Tongue (tissue), 1 donor: ENCODE measurements at regions not wholly inside any gene's neighbourhood (a gene's known extent, or its start where the extent isn't known, plus 50 kb on each side); places are given as distances from the start of the nearest gene placed in this dataset.

Source experiments
- DNase-seq: peaks from one replicate; pipeline ENCODE4 v3.0.0-alpha.2; 2015

DNA sequence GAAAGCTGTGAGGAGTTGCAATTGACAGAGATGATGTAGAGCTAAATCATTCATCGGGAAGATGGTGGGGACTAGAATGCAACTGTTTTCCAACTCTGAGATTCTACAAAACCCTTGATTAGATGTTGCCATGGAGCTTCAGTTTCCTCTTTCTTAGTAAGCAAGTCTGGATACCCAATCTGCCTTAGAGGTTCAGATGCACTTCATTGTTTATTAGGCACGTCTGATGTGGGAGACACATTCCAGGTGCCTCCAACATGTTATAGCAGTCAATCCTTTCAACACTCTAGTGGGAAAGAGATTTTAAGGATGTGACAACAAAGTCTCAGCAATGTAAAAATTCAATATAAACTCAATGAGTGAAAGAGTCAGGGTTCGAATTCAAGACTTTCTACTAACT is 291.3 kb upstream of the PHYHIPL start:
- DNase-seq: peak; percentile 53

DNA sequence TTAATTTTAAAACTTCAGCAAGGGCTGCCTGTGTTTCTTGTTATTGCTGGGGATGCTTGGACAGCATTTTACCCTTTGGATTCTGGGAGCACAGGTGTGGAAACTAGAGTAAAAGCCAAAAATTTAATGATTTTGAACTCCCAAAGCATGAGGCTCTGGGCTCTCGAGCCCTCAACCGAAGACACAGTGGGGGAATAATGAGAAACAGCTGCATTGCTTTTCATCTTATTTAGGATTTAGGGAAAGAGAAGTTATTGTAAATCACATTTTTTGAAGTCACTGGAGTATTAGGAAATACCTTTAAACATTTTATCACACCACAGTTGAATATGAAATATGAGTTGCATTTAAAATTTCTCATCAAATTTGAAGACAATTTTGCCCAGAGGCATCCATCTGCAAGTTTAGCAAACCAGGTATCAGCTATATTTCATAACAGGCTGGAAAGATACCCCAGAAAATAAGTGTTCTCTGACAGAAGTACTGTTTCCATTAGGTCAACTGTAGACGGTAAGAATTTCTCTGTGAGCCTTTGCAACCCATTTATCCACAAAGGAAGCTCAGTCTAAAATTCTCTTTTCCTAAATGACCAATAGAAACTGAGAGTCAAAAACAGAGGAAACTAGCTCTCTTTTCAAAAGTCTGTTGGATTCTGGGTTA is 290.6 kb upstream of the PHYHIPL start:
- peak; percentile 84 for DNase-seq

DNA sequence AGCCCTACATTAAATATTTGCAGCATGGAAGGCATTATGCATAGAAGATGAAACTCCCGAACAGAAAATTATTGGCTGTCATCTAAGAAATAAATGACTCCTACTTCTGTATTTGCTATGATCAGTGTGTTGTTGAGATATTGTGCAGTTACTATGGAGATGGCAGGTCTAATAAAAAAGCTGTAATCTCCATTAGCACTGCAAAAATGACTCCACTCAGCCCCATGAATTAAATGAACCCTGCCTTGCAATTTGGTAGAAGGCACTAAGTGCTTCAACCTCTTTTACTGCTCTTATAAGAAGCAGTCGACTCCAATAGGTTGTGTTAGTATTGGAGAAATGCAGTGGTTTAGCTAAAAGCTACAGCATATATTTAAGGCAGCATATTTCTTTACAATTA is 290.0 kb upstream of the PHYHIPL start:
- peak; percentile 24 for DNase-seq

- no peak for DNase-seq
Measured at GRCh38 chr10:58887474-58887873, 289.0 kb upstream of the PHYHIPL start.

GRCh38 chr10:58888957-58889356 is 287.5 kb upstream of the PHYHIPL start:
- DNase-seq: no peak

GRCh38 chr10:58892031-58892531 is 284.4 kb upstream of the PHYHIPL start:
- DNase-seq: peak; percentile 61

- peak; percentile 35 for DNase-seq
Measured at GRCh38 chr10:58894929-58895328, 281.5 kb upstream of the PHYHIPL start.

GRCh38 chr10:58896229-58896628 is 280.2 kb upstream of the PHYHIPL start:
- no peak for DNase-seq

GRCh38 chr10:58897236-58897635 is 279.2 kb upstream of the PHYHIPL start:
- DNase-seq: no peak

GRCh38 chr10:58897708-58898107 is 278.7 kb upstream of the PHYHIPL start:
- DNase-seq: no peak

DNA sequence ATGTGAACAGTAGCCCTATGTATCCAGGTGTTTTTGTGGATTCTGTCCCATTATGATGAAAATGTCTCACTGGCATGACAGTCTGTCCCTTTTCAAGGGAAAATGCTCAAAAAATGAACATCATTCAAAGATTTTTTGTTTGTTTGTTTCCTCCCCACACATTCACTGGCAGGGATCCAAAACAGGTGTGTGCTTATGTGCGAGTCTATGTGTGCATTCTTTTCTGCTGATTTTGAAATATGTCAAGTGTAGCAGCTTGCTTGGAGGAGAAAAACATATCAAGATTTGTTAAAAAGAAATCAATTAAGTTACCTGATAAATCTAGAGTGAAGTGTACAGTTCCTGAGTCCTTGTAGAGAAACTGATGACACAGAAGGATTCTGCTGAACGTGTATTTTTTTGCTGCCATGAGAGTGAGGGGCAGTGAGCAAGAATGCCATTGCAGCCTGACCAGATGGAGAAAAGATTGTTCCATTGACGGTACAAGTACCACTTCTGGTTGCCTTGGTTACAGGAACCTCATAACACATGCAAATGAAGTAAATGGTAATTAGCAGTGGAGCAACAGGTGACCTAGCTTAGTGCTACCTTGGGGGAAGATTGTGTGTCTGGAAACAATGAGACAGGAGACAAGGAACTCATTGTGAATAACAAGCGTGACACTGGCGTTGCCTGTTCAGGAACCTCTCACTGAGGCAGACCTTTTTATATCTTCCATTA is 277.4 kb upstream of the PHYHIPL start:
- peak; percentile 26 for DNase-seq

DNA sequence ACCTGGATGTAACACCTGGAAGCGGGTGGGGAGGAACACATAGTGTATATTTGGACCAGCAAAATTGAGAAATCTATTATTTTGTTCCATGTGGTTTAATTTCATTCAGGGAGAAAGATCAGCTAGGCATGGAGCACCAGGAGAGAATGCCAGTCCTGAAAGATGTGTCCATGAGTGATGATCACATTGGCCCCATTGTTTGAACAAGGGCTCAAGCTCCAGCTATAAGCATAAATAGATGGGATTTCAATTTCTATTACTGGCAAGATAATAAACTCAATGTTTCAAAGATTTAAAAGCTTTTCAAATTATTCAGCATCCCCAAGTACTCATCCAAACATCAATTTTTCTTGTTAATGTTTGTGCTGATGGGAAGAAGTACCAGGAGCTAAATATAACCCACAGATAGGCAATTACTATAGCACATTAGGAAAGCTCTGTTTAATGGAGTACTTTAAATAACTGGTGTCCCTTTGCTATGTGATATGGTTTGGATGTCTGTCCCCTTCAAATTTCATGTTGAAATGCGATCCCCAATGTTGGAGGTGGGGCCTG is 275.3 kb upstream of the PHYHIPL start:
- no peak for DNase-seq

DNA sequence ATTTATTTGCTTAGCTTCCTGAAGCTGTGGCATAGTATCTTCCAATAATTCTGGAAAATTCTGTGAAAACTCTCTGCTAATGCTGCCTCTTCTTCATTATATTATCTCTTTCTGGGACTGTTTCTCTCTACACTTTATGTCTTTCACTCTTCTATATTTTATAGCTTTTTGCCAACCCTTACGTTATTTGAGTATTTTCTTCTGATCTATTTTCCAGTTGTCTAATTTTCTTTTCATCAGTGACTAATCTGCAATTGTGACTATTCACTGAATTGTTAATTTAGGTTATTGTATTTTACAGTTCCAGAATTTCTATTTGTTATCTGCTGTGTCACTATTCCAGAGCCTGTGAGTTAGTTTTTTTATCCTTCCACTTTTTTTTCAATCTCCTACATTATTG is 273.4 kb upstream of the PHYHIPL start:
- no peak for DNase-seq

DNA sequence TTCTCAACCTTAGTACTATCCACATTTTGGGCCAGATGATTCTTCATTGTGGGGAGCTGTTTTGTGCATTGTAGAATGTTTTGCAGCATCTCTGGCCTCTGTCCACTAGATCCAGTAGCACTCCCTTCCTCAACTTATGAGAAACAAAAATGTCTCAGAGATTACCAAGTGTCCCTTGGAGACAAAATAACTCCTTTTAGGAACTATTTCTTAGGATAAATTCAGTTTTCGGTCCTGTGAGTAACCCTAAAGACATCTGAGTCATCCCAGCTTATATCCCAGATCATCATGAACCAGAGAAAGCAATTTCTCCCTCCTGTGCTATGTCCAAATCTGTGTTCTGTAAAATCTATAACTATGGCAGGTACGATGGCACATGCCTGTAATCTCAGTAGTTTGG is 266.6 kb upstream of the PHYHIPL start:
- no peak for DNase-seq

DNA sequence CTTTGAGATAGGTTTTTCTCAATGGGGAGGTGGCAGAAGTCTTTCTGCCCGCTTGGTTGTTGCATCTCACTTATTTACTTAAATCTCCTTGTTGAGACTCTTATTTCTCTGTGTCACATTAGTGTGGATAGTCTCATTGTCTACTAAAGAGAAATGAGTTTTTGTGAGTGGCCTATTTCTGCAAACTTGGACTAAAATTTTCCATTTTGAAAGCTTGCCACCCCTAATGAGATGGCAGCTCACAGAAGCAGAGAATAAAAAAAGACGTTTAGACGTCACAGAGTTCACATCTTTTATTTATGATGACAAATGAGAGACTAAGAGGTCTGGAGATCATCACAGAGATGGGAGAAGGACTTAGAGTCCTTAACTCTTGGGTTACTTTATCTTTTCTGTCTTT is 262.7 kb upstream of the PHYHIPL start:
- DNase-seq: no peak

DNA sequence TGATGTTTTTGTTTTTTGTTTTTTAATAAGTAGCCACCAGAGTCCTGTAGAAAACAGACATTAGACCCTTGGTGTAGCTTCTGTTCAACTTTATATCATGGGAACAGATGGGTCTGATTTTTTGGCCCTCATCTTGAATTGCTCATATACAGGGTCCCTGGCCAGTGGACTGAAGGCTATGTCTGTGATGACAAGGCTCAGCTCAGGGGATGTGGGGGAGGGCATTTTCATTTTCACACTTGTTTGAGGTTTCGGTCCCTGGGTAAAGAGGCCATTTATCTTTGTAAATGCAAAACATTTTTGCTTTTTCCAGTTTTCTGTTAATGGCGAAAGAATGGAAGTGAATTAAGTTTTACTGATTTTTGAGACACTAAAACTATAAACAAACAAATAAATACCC is 257.6 kb upstream of the PHYHIPL start:
- DNase-seq: no peak

DNA sequence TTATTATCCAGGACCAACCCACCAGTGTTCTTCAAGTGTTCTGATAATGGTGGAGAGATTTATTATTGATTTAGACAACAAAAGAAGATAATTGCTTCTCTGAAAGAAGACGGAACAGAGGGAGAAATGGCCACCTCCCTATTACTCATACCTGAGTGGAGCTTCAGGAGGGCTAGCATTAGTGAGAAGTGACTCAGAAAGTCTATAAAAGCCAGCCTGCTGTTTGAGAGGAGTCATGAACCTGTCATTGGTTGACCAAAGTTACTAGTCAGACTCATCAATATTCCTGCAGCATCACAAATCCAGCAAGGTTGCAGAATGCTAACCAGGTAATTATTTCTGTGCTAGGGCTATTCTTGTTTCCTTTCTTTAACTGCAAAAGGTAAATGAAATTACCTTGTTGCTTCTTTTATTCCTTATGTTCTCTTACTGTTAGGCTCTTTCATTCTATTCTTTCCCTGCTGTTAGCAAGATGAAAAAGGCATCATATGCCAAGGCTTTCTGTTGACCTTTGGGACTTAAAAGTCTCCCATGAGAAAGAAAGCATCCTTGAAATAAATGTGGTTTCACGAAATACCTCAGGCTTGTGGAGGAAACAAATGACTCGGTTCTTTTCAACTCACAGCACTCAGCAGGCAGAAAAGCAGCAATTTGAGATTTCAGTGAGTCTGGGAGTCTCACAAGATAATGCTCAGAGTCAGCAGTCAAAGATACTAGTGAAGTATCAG is 256.4 kb upstream of the PHYHIPL start:
- no peak for DNase-seq

- no peak for DNase-seq
Measured at GRCh38 chr10:58920655-58921003, 255.8 kb upstream of the PHYHIPL start.

DNA sequence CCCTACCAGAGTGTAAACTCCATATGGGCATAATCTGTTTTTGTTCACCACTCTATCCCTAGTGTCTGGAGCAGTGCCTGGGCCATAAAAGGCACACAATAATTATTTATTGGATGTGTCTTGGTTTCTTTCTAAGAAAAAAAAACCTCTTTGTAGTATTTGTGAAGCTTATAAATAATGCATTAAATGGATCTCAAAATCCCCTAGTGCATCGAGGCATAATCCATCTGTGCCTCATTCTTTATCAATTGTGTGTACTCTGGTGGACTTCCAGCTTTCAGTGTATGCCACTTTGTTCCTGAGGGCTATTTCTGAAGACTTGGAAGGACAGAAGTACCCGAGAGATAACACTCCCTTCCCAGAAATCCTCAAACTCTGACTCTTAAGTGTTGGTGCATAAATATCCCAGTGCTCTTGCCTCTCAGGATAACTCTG is 255.0 kb upstream of the PHYHIPL start:
- no peak for DNase-seq

- no peak for DNase-seq
Measured at GRCh38 chr10:58925381-58925780, 251.1 kb upstream of the PHYHIPL start.

DNA sequence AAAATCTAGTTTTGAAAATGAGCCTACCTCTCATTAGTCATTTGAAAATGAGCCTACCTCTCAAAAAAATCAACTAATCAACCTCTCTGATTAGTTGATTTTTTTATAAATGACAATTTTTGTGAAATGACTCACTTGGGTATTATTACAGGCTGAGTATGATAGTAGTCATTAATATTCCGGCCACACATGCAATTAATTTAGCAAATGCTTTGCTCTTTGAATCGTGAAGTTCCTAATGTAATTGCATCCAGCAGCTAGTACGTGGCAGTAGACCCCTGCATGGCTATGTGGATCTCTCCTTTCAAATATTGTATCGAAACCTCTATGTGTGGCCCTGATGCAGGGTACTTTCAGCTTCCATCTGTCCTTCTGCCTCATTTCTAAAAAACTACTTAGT is 245.9 kb upstream of the PHYHIPL start:
- DNase-seq: no peak

GRCh38 chr10:58932126-58932525 is 244.3 kb upstream of the PHYHIPL start:
- no peak for DNase-seq
